ENCODE measurements at regions not wholly inside any gene's neighbourhood (a gene's known extent, or its start where the extent isn't known, plus 50 kb on each side); places are given as distances from the start of the nearest gene placed in this dataset.
A peak's percentile ranks its signal among the peaks of the same experiment; 100 is the strongest.

DNA sequence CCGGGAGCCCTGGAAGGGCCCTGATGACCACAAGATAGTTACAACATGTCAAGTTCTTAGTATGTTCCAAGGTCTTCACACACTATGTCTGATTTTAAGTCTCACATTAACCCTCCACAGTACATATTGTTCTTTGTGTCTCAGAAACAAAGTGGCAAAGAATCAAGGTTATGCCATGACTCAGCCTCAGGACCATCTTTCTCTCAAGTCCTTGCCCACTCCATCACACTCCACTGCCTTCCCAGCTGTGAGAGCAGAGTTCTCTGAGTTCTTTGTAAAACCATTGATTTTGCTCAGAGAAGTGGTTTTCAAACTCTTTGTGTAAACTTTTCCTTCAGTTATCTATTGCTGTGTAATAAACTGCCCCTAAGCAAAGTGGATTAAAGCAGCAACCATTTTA is 67.9 kb upstream of the C3orf80 start:
- Histone ChIP-seq H2AFZ (ENCODE audit: low read length) (no peak overlapping the region), H3K4me3 (ENCODE audit: insufficient read depth, low read length) (no peak overlapping the region), H3K79me2 (ENCODE audit: insufficient read depth, low read length) (no peaks in the 10 kb centered on the region), H3K27ac (ENCODE audit: low read depth, low read length) (no peak overlapping the region), H3K4me1 (ENCODE audit: insufficient read depth, low read length) (peaks cover 3% of the 10 kb centered on the region), H3K9me3 (ENCODE audit: low read depth, low read length) (no peaks in the 10 kb centered on the region), H3K36me3 (ENCODE audit: insufficient read depth, low read length) (no peaks in the 10 kb centered on the region), H3K4me2 (ENCODE audit: insufficient read depth, low read length) (no peak overlapping the region), H4K20me1 (ENCODE audit: insufficient read depth, low read length) (no peaks in the 10 kb centered on the region), H3K27me3 (ENCODE audit: insufficient read depth, low read length) (no peaks in the 10 kb centered on the region)
- DNase-seq (ENCODE audit: insufficient read length, low spot score, missing footprints) = no peak
- TF ChIP-seq, protein P1, sequence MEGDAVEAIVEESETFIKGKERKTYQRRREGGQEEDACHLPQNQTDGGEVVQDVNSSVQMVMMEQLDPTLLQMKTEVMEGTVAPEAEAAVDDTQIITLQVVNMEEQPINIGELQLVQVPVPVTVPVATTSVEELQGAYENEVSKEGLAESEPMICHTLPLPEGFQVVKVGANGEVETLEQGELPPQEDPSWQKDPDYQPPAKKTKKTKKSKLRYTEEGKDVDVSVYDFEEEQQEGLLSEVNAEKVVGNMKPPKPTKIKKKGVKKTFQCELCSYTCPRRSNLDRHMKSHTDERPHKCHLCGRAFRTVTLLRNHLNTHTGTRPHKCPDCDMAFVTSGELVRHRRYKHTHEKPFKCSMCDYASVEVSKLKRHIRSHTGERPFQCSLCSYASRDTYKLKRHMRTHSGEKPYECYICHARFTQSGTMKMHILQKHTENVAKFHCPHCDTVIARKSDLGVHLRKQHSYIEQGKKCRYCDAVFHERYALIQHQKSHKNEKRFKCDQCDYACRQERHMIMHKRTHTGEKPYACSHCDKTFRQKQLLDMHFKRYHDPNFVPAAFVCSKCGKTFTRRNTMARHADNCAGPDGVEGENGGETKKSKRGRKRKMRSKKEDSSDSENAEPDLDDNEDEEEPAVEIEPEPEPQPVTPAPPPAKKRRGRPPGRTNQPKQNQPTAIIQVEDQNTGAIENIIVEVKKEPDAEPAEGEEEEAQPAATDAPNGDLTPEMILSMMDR (IDR thresholded peaks at IDR 0.05; ENCODE audit: extremely low read depth, low read depth, low read length) = no peak

DNA sequence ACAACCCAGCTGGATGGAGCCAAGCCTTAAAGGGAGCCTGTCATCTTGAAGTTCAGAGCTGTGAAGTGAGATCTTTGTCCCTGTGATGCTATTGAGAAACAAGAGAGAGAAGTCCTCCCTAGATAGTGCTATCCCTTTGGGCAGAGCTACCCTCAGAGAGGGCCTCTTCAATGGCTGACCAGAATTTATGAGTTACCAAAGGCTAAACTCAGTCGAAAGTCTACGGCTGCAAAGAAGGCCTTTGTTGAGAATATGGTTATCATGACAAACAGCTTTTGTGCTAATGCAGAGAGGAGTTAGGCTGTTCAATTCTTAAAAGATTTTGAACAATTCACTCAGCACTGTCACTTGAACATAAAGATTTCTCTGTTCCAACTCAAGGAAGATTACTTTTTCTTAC is 65.9 kb upstream of the C3orf80 start:
- Histone ChIP-seq H4K20me1 (ENCODE audit: insufficient read depth, low read length) (no peaks in the 10 kb centered on the region), H3K79me2 (ENCODE audit: insufficient read depth, low read length) (no peaks in the 10 kb centered on the region), H3K9me3 (ENCODE audit: low read depth, low read length) (no peaks in the 10 kb centered on the region), H3K4me1 (ENCODE audit: insufficient read depth, low read length) (no peaks in the 10 kb centered on the region), H3K4me2 (ENCODE audit: insufficient read depth, low read length) (no peak overlapping the region), H3K27ac (ENCODE audit: low read depth, low read length) (no peak overlapping the region), H3K4me3 (ENCODE audit: insufficient read depth, low read length) (no peak overlapping the region), H3K27me3 (ENCODE audit: insufficient read depth, low read length) (no peaks in the 10 kb centered on the region), H2AFZ (ENCODE audit: low read length) (no peak overlapping the region), H3K36me3 (ENCODE audit: insufficient read depth, low read length) (no peaks in the 10 kb centered on the region)
- DNase-seq (ENCODE audit: insufficient read length, low spot score, missing footprints) = no peak
- TF ChIP-seq, protein P1 (IDR thresholded peaks at IDR 0.05; ENCODE audit: extremely low read depth, low read depth, low read length) = no peak

DNA sequence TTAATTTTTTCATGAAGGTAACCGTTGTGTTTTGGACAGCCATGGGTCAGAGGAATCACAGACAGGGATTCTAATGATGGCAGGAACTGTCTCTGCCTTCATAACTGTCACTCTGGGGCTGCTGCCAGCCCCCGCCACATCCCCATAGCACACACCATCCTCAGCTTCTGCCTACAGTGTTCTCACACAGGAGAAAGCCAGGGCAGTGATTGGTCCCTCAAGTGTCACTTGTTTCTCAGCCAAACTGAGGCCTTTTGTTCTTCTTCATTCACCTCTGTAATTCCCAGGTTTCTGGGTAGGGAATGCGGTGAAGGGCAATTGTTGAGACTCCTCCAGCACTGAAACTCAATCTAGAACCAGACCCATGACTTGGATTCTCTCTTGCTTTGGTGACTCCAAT is 65.4 kb upstream of the C3orf80 start:
- Histone ChIP-seq H3K36me3 (ENCODE audit: insufficient read depth, low read length) (no peaks in the 10 kb centered on the region), H3K27ac (ENCODE audit: low read depth, low read length) (no peak overlapping the region), H4K20me1 (ENCODE audit: insufficient read depth, low read length) (no peaks in the 10 kb centered on the region), H3K27me3 (ENCODE audit: insufficient read depth, low read length) (no peaks in the 10 kb centered on the region), H3K4me1 (ENCODE audit: insufficient read depth, low read length) (no peaks in the 10 kb centered on the region), H3K4me2 (ENCODE audit: insufficient read depth, low read length) (no peak overlapping the region), H3K4me3 (ENCODE audit: insufficient read depth, low read length) (no peak overlapping the region), H2AFZ (ENCODE audit: low read length) (no peak overlapping the region), H3K79me2 (ENCODE audit: insufficient read depth, low read length) (no peaks in the 10 kb centered on the region), H3K9me3 (ENCODE audit: low read depth, low read length) (no peaks in the 10 kb centered on the region)
- no peak for DNase-seq (ENCODE audit: insufficient read length, low spot score, missing footprints)
- TF ChIP-seq, protein P1 (IDR thresholded peaks at IDR 0.05; ENCODE audit: extremely low read depth, low read depth, low read length) = no peak

DNA sequence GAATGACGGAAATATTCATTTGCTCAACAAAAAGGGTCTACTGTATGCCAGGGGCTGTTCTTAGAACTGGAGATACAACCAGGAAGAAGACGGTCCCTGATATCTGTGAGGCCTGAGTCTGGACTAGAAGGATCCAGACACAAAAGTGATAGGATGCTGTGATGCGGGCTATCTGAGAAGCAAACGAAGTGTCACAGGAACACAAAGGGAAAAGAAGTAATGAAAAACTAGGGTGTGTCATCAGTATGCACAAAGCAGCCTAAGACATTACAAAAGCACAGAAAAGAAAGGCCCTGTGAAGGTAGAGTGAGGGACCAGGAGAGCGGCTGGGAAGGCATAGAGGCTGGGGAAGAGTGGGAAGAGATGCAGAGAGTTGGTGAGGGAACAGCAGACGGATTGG is 63.3 kb upstream of the C3orf80 start:
- TF ChIP-seq, protein P1 (IDR thresholded peaks at IDR 0.05; ENCODE audit: extremely low read depth, low read depth, low read length) = no peak
- Histone ChIP-seq H3K4me3 (ENCODE audit: insufficient read depth, low read length) (no peak overlapping the region), H3K27me3 (ENCODE audit: insufficient read depth, low read length) (no peaks in the 10 kb centered on the region), H3K9me3 (ENCODE audit: low read depth, low read length) (no peaks in the 10 kb centered on the region), H3K36me3 (ENCODE audit: insufficient read depth, low read length) (no peaks in the 10 kb centered on the region), H3K4me2 (ENCODE audit: insufficient read depth, low read length) (no peak overlapping the region), H4K20me1 (ENCODE audit: insufficient read depth, low read length) (no peaks in the 10 kb centered on the region), H2AFZ (ENCODE audit: low read length) (peak overlapping the region; percentile 44), H3K79me2 (ENCODE audit: insufficient read depth, low read length) (no peaks in the 10 kb centered on the region), H3K4me1 (ENCODE audit: insufficient read depth, low read length) (no peaks in the 10 kb centered on the region), H3K27ac (ENCODE audit: low read depth, low read length) (no peak overlapping the region)
- DNase-seq (ENCODE audit: insufficient read length, low spot score, missing footprints) = no peak

Data from osteoblast (primary cell).